Activated CD4-positive, alpha-beta T cell treated with anti-CD3 and anti-CD28 coated beads, Interleukin-2, amount 50 U/mL, for 16 hours (primary cell): ENCODE measurements at regions not wholly inside any gene's neighbourhood (a gene's known extent, or its start where the extent isn't known, plus 50 kb on each side); places are given as distances from the start of the nearest gene placed in this dataset.

Experiments used
- DNase-seq: peaks from one replicate; pipeline ENCODE4 v3.0.0-alpha.2; 2020

DNA sequence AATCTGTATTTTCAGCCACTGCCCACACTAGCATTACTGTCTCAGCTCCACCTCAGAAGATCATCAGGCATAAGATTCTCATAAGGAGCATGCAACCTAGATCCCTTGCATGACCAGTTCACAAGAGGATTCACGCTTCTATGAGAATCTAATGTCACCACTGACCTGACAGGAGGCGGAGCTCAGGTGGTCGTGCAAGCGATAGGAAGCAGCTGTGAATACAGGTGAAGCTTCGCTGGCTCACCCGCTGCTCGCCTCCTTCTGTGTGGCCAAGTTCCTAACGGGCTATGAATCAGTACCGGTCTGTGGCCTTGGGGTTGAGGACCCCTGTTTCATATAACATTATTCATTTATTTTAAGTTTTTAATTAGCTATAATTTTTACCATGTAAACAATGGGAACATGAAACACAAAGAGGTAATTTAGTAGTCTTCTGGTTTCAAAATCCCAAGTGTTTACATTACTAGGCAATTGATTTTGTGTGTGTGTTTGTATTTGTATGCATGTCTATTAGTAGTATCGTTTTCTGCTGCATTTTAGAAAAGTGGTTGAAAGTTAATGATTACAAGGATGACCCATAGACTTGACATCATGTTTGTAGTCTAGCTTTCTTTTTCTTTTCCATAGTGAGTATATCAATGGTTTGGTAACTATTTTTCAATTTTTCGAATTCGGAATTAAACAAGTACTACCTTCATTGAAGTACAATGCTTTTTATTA is 159.4 kb downstream of the TENT4A start:
- no peak for DNase-seq

DNA sequence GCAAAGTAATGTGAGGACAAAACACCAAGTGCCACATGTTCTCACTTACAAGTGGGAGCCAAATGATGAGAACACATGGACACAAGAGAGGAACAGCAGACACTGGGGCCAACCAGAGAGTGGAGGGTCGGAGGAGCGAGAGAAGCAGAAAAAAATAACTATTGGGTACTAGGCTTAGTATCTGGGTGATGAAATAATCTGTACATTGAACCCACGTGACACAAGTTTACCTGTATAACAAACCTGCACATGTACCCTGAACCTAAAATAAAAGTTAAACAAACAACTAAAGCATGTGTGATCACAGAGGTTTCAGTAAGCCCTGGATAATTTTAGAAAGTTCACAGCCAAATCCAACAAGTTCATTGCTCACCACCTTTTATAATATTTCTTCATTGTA is 160.1 kb downstream of the TENT4A start:
- no peak for DNase-seq

- no peak for DNase-seq
These were observed 162.1 kb downstream of the TENT4A start for GRCh38 chr5:6875376-6875775.

DNA sequence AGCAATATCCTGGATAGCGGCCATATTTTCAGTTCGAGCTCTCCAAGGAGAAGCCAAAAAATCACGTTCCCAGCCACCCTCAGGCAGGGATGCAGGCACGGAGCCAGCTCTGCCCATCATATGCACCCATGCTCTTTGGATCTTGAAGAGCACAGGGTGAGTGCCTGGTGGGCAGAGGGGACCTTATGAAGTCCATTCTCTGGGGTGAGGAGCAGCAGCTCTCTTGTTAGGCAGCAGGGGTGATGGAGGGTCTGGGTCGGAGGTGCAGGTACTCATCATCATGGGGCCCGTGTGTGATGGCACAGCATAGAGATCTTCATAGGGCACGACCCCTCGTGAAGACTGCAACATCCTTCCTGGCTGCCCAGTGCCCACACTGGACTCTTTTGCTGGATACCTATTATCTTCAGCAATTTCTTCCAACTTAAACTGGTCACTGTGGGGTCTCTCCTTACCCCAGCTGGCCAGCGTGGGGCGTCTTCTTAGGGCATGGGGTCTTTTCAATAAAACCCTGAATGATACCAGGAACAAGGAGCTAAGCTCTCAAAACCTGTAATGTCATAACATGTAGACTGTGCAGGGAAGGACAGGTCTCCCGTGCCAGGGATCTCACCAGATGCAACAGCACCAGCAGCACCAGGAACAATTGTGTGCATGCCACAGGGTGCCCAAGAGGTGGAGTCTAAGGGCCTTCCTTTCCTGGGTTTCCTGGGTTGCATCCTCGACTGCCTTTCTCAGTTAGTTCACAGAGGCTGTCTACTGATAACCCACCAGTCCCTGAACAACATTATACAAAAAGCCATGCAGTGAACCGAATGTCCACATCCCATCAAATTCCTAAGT is 165.0 kb downstream of the TENT4A start:
- no peak for DNase-seq

DNA sequence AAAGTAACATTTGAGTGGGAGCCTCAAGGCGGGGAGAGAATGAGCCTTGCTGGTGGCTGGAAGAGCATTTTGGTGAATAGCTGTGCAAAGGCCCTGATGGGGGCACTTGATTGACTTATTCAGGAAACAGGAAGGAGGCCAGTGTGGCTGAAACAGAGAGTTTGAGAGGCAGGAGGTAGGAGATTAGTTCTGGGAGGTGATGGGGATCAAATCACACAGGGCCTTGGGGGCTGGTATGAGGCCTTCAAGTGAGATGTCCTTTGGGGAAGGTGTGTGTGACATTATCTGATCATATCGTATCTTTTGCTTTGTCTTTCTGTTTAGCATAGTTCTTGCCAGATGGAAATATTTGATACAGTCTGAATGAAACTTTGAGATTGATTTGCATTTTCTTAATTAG is 172.3 kb downstream of the TENT4A start:
- no peak for DNase-seq

GRCh38 chr5:6886866-6887265 is 173.6 kb downstream of the TENT4A start:
- DNase-seq = peak; percentile 11

DNA sequence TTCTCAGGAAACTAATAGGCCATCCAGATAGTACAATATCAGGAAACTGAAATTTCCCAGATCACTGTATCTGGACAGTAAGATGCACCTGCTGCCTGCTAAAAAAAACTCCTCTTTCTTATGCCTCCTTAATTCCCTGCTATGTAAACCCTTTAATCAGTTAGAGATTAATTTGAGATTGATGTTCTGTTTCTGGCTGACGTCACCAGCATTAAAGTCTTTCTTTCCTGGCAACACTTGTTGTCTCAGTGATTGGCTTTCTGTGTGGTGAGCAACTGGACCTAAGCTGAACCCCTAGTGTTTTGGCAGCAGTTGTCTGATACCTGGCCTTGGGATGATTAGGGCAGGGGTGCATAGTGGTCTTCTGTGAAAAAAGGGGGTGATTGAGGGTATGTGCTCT is 175.8 kb downstream of the TENT4A start:
- DNase-seq = no peak

- no peak for DNase-seq
These were observed 186.0 kb downstream of the TENT4A start for GRCh38 chr5:6899221-6899620.

DNA sequence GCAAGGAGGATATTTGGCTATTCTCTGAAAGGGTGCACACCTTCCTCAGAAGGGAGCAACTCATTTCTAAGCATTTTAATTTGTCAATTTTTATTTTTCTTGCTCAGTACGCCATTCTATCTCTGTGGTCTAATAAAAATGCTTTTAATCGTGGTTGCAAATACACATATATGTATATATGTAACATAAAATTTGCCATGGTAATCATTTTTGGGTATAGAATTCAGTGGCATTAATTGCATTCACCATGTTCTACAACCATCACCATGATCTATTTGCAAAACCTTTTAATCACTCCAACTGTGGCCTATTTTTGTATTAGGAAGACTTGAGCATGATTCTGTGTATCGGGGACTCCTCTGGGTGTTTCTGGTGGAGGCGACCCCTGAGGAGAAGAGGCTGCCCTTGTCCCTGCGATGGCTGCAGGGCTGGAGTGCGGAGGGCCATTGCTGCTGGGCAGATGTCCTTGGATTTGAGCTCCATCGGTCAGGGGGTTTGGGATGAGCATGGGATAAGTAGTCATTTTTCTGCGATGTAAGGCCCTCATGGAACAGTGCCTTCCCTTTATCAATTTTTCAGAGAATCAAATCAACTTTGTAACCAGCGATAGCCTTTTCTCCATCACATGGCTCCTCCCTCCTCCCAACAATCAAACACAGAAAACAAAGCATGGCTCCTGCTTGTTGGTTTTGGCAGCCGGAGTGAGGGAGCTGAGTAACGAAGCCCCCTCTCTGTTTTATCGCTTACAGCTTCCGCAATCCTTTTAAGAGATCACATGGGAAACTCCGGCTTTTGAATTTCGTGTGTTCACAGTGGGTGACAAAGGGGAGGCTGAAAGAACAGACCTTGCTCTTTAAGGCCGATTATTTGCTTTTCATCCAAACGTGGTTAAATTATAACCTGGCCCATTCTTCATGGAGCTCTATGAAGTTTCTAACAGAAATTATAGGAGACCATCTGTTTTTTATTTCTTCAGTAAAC is 187.3 kb downstream of the TENT4A start:
- no peak for DNase-seq

DNA sequence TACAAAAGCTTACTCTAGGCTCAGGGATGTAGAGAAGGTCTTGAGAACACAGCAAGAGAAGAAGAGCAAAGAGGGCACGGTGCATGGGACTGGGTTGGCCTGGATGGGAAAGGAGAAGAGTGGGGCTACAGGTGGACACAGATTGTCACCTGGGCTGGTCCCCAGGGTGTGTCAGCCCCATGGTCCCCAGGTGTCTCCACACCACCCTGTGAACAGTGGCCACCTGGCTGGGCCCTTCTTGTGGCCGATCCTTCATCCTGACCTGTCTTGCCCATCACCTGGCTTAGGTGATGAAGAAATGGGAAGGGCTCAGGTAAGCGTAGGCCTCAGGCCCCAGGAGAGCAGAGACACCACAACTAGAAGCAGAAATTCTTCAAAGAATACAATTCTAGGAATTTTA is 188.9 kb downstream of the TENT4A start:
- no peak for DNase-seq

- no peak for DNase-seq
These were observed 189.4 kb downstream of the TENT4A start for GRCh38 chr5:6902597-6902996.

GRCh38 chr5:6903934-6904333 is 190.7 kb downstream of the TENT4A start:
- no peak for DNase-seq

GRCh38 chr5:6904860-6905259 is 191.6 kb downstream of the TENT4A start:
- DNase-seq = no peak

DNA sequence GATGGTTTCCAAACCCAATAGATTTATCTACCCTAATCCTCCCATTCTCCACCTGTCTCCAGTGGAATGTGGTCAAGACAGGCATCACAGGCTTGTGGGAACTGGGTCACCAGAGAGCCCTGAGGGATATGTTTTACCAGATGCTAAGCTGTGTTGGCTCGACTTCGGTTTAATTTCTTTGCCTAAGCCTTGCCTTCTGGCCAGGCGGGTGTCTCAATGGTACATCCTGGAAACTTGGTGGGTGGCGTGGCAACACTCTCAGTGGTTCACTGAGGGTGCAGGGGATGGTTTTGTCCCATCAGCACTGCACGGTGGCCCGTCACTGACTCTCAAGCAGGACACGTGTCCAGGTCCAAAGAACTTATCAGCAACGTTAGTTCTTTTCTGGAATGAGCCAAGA is 192.2 kb downstream of the TENT4A start:
- DNase-seq = no peak

DNA sequence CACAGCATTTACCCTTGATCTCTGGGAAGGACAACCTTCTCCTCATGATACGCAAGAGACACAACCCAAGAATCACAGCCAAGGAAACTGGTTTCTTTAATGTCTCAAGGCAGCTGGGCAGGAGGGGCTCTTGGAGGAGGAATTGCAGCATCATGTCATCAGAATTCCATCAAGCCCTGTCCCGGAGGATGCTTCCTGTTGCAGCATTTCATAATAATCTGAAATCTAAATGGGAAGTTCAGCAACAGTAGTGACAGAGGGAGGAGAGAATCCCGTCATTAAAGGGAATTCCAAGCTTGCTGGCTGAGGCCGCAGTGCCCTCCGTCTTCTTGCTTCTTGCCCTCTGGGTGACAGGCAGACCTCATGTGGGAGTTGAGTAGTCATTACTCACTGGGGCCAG is 192.7 kb downstream of the TENT4A start:
- no peak for DNase-seq

- peak; percentile 1 for DNase-seq
These were observed 194.2 kb downstream of the TENT4A start for GRCh38 chr5:6907320-6907918.

GRCh38 chr5:6909901-6910300 is 196.7 kb downstream of the TENT4A start:
- DNase-seq = no peak

DNA sequence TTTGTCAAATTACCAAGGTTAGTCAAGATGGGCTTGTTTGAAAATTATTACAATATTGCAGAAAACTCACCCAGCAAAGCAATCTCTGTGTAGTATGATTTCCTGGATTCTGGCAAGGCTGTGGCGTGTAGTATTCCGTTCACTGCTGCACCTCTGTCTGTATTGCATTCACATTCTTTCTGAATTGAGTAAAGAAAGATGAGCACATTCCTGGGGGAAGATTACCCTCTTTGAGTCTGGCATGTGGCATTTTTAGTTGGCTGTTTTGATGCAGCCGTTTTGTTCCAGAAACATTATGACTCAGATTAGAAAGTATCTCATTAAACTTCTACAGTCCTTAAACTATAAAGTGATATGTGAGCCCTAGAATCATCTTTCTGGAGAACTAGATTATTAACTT is 197.7 kb downstream of the TENT4A start:
- DNase-seq = no peak

DNA sequence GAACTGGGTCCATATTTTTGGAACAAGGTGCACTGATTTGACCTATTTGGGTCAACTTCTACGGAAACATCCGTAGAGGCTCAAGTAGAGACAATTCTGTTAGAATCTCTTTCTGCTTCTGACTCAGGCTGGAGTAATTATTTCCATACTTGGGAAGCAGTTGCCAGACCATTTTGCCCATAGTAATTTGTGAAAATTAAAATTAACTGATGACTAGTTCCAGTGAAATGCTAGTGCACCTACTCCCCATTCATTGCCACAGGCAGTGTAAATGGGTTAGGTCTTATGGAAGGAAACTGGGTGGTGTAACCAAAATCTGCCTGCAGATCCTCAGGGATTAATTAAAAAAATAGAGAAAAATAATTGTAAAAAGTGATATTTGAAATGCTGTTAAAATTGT is 201.1 kb downstream of the TENT4A start:
- no peak for DNase-seq

DNA sequence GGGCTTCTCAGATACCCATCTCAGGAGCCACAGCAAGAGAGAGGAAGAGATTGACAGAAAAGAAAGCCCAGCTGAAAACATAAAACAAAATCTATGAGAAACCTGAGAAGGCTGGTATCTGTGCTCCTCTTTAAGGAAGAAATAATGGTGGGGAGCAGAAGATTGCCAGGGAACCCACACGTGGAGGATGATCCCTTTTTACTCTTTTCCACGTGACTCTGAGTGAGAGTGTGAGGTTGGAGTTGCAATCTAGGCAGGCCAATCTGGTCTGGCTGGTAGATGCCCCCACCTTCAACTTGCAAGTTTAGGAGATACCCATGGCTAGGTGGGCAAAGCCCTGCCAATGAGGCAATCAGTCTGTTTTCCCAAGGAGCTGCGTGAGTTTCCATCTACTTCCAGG is 202.3 kb downstream of the TENT4A start:
- DNase-seq = no peak

DNA sequence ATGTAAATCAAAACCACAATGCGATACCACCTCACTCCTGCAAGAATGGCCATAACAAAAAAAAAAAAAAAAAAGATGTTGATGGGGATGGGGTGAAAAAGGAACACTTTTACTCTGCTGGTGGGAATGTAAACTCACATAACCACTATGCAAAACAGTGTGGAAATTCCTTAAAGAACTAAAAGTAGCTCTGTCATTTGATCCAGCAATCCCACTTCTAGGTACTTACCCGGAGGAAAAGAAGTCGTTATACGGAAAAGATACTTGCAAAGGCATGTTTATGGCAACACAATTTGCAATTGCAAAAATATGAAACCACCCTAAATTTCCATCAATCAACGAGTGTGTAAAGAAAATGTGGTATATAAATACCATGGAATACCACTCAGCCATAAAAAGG is 205.0 kb downstream of the TENT4A start:
- DNase-seq = no peak

DNA sequence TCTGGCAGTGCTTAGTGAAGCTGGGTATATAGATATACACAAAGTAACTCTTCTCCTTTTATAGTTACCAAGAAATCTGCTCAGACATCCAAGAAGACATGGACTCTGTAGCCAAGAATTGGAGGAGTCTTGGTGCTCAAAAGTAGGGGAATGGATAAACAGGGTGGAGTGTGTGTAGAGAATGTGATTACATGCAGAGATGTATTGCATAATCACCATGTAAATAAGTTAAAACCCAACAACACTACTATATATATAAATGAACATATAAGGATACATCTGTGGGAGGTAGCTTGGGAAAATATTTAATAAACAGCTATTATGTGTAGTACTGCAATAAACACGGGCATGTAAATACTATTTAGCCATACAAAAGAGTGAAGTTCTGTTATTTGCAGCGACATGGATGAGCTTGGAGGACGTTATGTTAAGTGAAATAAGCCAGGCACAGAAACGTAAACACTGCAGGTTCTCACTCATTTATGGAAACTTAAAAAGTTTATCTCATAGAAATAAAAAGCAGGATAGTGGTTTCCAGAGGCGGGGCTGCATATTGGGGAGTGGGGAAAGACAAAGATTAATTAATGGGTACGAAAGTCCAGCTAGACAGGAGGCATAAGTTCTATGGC is 207.5 kb downstream of the TENT4A start:
- no peak for DNase-seq
